ENCODE measurements at regions not wholly inside any gene's neighbourhood (a gene's known extent, or its start where the extent isn't known, plus 50 kb on each side); places are given as distances from the start of the nearest gene placed in this dataset.

GRCh38 chr10:113279262-113279661 lies 273.6 kb upstream of the HABP2 start:
- intact Hi-C loops (cut with micrococcal nuclease; ENCODE audit: unreplicated experiment) = no loop called here
- Histone ChIP-seq H3K36me3 (ENCODE audit: control insufficient read depth, insufficient read depth, low read length) (no peaks in the 10 kb centered on the region), H3K4me3 (ENCODE audit: low read depth in 2 of 2, low read length in 2 of 2) (no peak overlapping the region), H3K4me1 (ENCODE audit: control insufficient read depth, insufficient read depth, low read length) (no peaks in the 10 kb centered on the region), H3K27me3 (ENCODE audit: control insufficient read depth, insufficient read depth, low read length) (no peaks in the 10 kb centered on the region; the same call in 1 of the 2 replicates), H3K9me3 (ENCODE audit: control insufficient read depth, insufficient read depth, low read depth, low read length) (peaks cover 5% of the 10 kb centered on the region; the same call in 1 of the 2 replicates), H3K27ac (ENCODE audit: low read length) (no peak overlapping the region)
- ATAC-seq (no peak), DNase-seq (ENCODE audit: low read depth, low spot score) (no peak)
- ChIA-PET POLR2A (no interaction called here), CTCF (no interaction called here)
- in situ Hi-C loops (cut with HindIII; ENCODE audit: low pct_unique_long_range_greater_than_20kb, low sequenced_read_pairs) = no loop called here
- TF ChIP-seq TCF7L2 (IDR thresholded peaks at IDR 0.05; ENCODE audit: low read depth, low read length) (no peak), CTCF (IDR thresholded peaks at IDR 0.05) (no peak), SIN3A (IDR thresholded peaks at IDR 0.05; ENCODE audit: borderline replicate concordance, insufficient read depth, low read depth, low read length) (no peak), POLR2AphosphoS5 (IDR thresholded peaks at IDR 0.05; ENCODE audit: low read depth, low read length) (no peak), REST (IDR thresholded peaks at IDR 0.05; ENCODE audit: insufficient read depth in 1 of 2, low read depth in 2 of 2, low read length in 1 of 2) (no peak)
- no TSS peak for BruUV-seq (replicated peaks)

- ATAC-seq (no peak), DNase-seq (ENCODE audit: low read depth, low spot score) (no peak)
- CTCF ChIA-PET = no interaction called here
- no TSS peak for BruUV-seq (replicated peaks)
- Histone ChIP-seq H3K9me3 (ENCODE audit: control insufficient read depth, insufficient read depth, low read depth, low read length) (no peaks in the 10 kb centered on the region), H3K27me3 (ENCODE audit: control insufficient read depth, insufficient read depth, low read length) (peaks cover 4% of the 10 kb centered on the region; the same call in 1 of the 2 replicates), H3K4me3 (ENCODE audit: low read depth in 2 of 2, low read length in 2 of 2) (no peak overlapping the region), H3K36me3 (ENCODE audit: control insufficient read depth, insufficient read depth, low read length) (no peaks in the 10 kb centered on the region), H3K4me1 (ENCODE audit: control insufficient read depth, insufficient read depth, low read length) (no peaks in the 10 kb centered on the region), H3K27ac (ENCODE audit: low read length) (no peak overlapping the region)
- intact Hi-C loops (cut with micrococcal nuclease; ENCODE audit: unreplicated experiment) (no loop called here), in situ Hi-C loops (cut with HindIII; ENCODE audit: low pct_unique_long_range_greater_than_20kb, low sequenced_read_pairs) (no loop called here)
- POLR2A ChIA-PET = no interaction called here
- no peak for TF ChIP-seq POLR2AphosphoS5 (IDR thresholded peaks at IDR 0.05; ENCODE audit: low read depth, low read length)
Measured at GRCh38 chr10:113282564-113282963, 270.3 kb upstream of the HABP2 start.

GRCh38 chr10:113283189-113283588 lies 269.7 kb upstream of the HABP2 start:
- no TSS peak for BruUV-seq (replicated peaks)
- POLR2A ChIA-PET = no interaction called here
- Histone ChIP-seq H3K4me3 (ENCODE audit: low read depth in 2 of 2, low read length in 2 of 2) (no peak overlapping the region), H3K9me3 (ENCODE audit: control insufficient read depth, insufficient read depth, low read depth, low read length) (no peaks in the 10 kb centered on the region), H3K36me3 (ENCODE audit: control insufficient read depth, insufficient read depth, low read length) (no peaks in the 10 kb centered on the region), H3K4me1 (ENCODE audit: control insufficient read depth, insufficient read depth, low read length) (no peaks in the 10 kb centered on the region), H3K27me3 (ENCODE audit: control insufficient read depth, insufficient read depth, low read length) (peaks cover 4% of the 10 kb centered on the region; the same call in 1 of the 2 replicates), H3K27ac (ENCODE audit: low read length) (no peak overlapping the region)
- TF ChIP-seq TCF7L2 (IDR thresholded peaks at IDR 0.05; ENCODE audit: low read depth, low read length) = no peak
- no peak for TF ChIP-seq POLR2AphosphoS5 (IDR thresholded peaks at IDR 0.05; ENCODE audit: low read depth, low read length)
- no peak for TF ChIP-seq SIN3A (IDR thresholded peaks at IDR 0.05; ENCODE audit: borderline replicate concordance, insufficient read depth, low read depth, low read length)
- TF ChIP-seq REST (IDR thresholded peaks at IDR 0.05; ENCODE audit: insufficient read depth in 1 of 2, low read depth in 2 of 2, low read length in 1 of 2) = no peak
- no peak for TF ChIP-seq CTCF (IDR thresholded peaks at IDR 0.05)
- CTCF ChIA-PET = no interaction called here
- intact Hi-C loops (cut with micrococcal nuclease; ENCODE audit: unreplicated experiment) = no loop called here
- DNase-seq (ENCODE audit: low read depth, low spot score) (no peak), ATAC-seq (no peak; the same call in 1 of the 2 replicates)
- in situ Hi-C loops (cut with HindIII; ENCODE audit: low pct_unique_long_range_greater_than_20kb, low sequenced_read_pairs) = no loop called here
